ENCODE measurements at regions not wholly inside any gene's neighbourhood (a gene's known extent, or its start where the extent isn't known, plus 50 kb on each side); places are given as distances from the start of the nearest gene placed in this dataset.

GRCh38 chr2:104545055-104545454 lies 308.9 kb upstream of the POU3F3 start:
- TF ChIP-seq CTCF (IDR thresholded peaks at IDR 0.05) = no peak
- no peak for TF ChIP-seq POLR2AphosphoS5 (IDR thresholded peaks at IDR 0.05; ENCODE audit: insufficient read depth in 1 of 2, low read depth in 1 of 2)
- TF ChIP-seq POLR2A (IDR thresholded peaks at IDR 0.05) = no peak
